Activated T-helper 1 cell treated with anti-CD3 and anti-CD28 coated beads, Interleukin-12 subunit alpha, Interleukin-12 subunit beta, Interleukin-2, Interleukin-4 antibody, amounts not matched to agents 30 ng/mL and 10 ng/mL and 1 ng/mL, durations not matched to agents 14 hours and 24 hours and 36 hours (primary cell): ENCODE measurements at regions not wholly inside any gene's neighbourhood (a gene's known extent, or its start where the extent isn't known, plus 50 kb on each side); places are given as distances from the start of the nearest gene placed in this dataset.

ENCODE experiments used
- DNase-seq: peaks from one replicate; pipeline ENCODE4 v3.0.0; 2021; ENCODE audit warnings: low spot score
- H3K27ac Mint-ChIP-seq: one replicate; pipeline ENCODE4 v1.8.0; 2021; ENCODE audit warnings: mild to moderate bottlenecking, mixed read lengths
- H3K27me3 Mint-ChIP-seq: one replicate; pipeline ENCODE4 v1.8.0; 2022; ENCODE audit warnings: mild to moderate bottlenecking, moderate library complexity, mixed read lengths; ENCODE audit not compliant: insufficient read depth
- H3K36me3 Mint-ChIP-seq: one replicate; pipeline ENCODE4 v1.8.0; 2021; ENCODE audit warnings: low read depth, mixed read lengths
- H3K4me1 Mint-ChIP-seq: one replicate; pipeline ENCODE4 v1.8.0; 2021; ENCODE audit warnings: low read depth, mixed read lengths
- H3K4me3 Mint-ChIP-seq: one replicate; pipeline ENCODE4 v1.8.0; 2021; ENCODE audit warnings: mild to moderate bottlenecking, moderate library complexity, mixed read lengths
- H3K9me3 Mint-ChIP-seq: one replicate; pipeline ENCODE4 v1.8.0; 2021; ENCODE audit warnings: mixed read lengths
- intact Hi-C: fragments of 100-400 bp; cut with micrococcal nuclease; formaldehyde crosslinking; loops from one replicate; pipeline ENCODE4 v1.15.1; 2024

- H3K9me3 Mint-ChIP-seq: no peaks in the 10 kb centered on the region
- DNase-seq: no peak
- H3K4me3 Mint-ChIP-seq: no peak overlapping the region
- no peak overlapping the region for H3K27ac Mint-ChIP-seq
- H3K27me3 Mint-ChIP-seq: no peaks in the 10 kb centered on the region
- no peaks in the 10 kb centered on the region for H3K36me3 Mint-ChIP-seq
- H3K4me1 Mint-ChIP-seq: no peaks in the 10 kb centered on the region
- intact Hi-C loops: no loop called here
Observed at GRCh38 chr6:54619102-54619501, 227.5 kb upstream of the FAM83B start.

- intact Hi-C loops: no loop called here
- no peak for DNase-seq
- no peak overlapping the region for H3K27ac Mint-ChIP-seq
Observed at GRCh38 chr6:54621285-54621684, 225.3 kb upstream of the FAM83B start.

GRCh38 chr6:54624216-54624615 lies 222.4 kb upstream of the FAM83B start:
- Mint-ChIP-seq H3K4me1 (no peaks in the 10 kb centered on the region), H3K36me3 (no peaks in the 10 kb centered on the region), H3K4me3 (no peak overlapping the region), H3K9me3 (no peaks in the 10 kb centered on the region), H3K27me3 (no peaks in the 10 kb centered on the region), H3K27ac (no peak overlapping the region)
- intact Hi-C loops: no loop called here
- no peak for DNase-seq

More at GRCh38 chr6:54621285-54621684, 225.3 kb upstream of the FAM83B start:
- Mint-ChIP-seq H3K27me3 (no peaks in the 10 kb centered on the region), H3K4me1 (no peaks in the 10 kb centered on the region), H3K9me3 (no peaks in the 10 kb centered on the region), H3K4me3 (no peak overlapping the region), H3K36me3 (no peaks in the 10 kb centered on the region)

- no peak for DNase-seq
- intact Hi-C loops: no loop called here
- Mint-ChIP-seq H3K4me1 (no peaks in the 10 kb centered on the region), H3K27ac (no peak overlapping the region), H3K27me3 (no peaks in the 10 kb centered on the region), H3K4me3 (no peak overlapping the region), H3K36me3 (no peaks in the 10 kb centered on the region), H3K9me3 (no peaks in the 10 kb centered on the region)
Observed at GRCh38 chr6:54624779-54625178, 221.8 kb upstream of the FAM83B start.

- no peak for DNase-seq
- no peaks in the 10 kb centered on the region for H3K36me3 Mint-ChIP-seq
- H3K4me3 Mint-ChIP-seq: no peak overlapping the region
- intact Hi-C loops: no loop called here
- no peaks in the 10 kb centered on the region for H3K9me3 Mint-ChIP-seq
- no peak overlapping the region for H3K27ac Mint-ChIP-seq
- no peaks in the 10 kb centered on the region for H3K4me1 Mint-ChIP-seq
- no peaks in the 10 kb centered on the region for H3K27me3 Mint-ChIP-seq
Observed at GRCh38 chr6:54629131-54629530, 217.4 kb upstream of the FAM83B start.

GRCh38 chr6:54632984-54633565 lies 213.5 kb upstream of the FAM83B start:
- DNase-seq: no peak
- Mint-ChIP-seq H3K9me3 (no peaks in the 10 kb centered on the region), H3K4me3 (no peak overlapping the region), H3K27me3 (no peaks in the 10 kb centered on the region), H3K27ac (no peak overlapping the region), H3K36me3 (no peaks in the 10 kb centered on the region), H3K4me1 (no peaks in the 10 kb centered on the region)
- intact Hi-C loops: no loop called here

- no peaks in the 10 kb centered on the region for H3K9me3 Mint-ChIP-seq
- intact Hi-C loops: no loop called here
- no peaks in the 10 kb centered on the region for H3K27me3 Mint-ChIP-seq
- no peak overlapping the region for H3K4me3 Mint-ChIP-seq
- no peaks in the 10 kb centered on the region for H3K4me1 Mint-ChIP-seq
- H3K27ac Mint-ChIP-seq: no peak overlapping the region
- H3K36me3 Mint-ChIP-seq: no peaks in the 10 kb centered on the region
- no peak for DNase-seq
Observed at GRCh38 chr6:54633601-54634000, 213.0 kb upstream of the FAM83B start.

- H3K4me1 Mint-ChIP-seq: no peaks in the 10 kb centered on the region
- no peaks in the 10 kb centered on the region for H3K27me3 Mint-ChIP-seq
- H3K4me3 Mint-ChIP-seq: no peak overlapping the region
- H3K9me3 Mint-ChIP-seq: no peaks in the 10 kb centered on the region
- no peaks in the 10 kb centered on the region for H3K36me3 Mint-ChIP-seq
- intact Hi-C loops: no loop called here
- no peak overlapping the region for H3K27ac Mint-ChIP-seq
- no peak for DNase-seq
Observed at GRCh38 chr6:54640911-54641310, 205.7 kb upstream of the FAM83B start.

GRCh38 chr6:54646069-54646950 lies 200.3 kb upstream of the FAM83B start:
- intact Hi-C loops: no loop called here
- no peak for DNase-seq
- Mint-ChIP-seq H3K36me3 (no peaks in the 10 kb centered on the region), H3K27me3 (no peaks in the 10 kb centered on the region), H3K9me3 (no peaks in the 10 kb centered on the region), H3K27ac (no peak overlapping the region), H3K4me1 (no peaks in the 10 kb centered on the region), H3K4me3 (no peak overlapping the region)

- H3K27me3 Mint-ChIP-seq: no peaks in the 10 kb centered on the region
- no peaks in the 10 kb centered on the region for H3K9me3 Mint-ChIP-seq
- no peak overlapping the region for H3K27ac Mint-ChIP-seq
- DNase-seq: no peak
- H3K4me1 Mint-ChIP-seq: no peaks in the 10 kb centered on the region
- intact Hi-C loops: no loop called here
- no peaks in the 10 kb centered on the region for H3K36me3 Mint-ChIP-seq
- H3K4me3 Mint-ChIP-seq: no peak overlapping the region
Observed at GRCh38 chr6:54646951-54647664, 199.5 kb upstream of the FAM83B start.

GRCh38 chr6:54654381-54654780 lies 192.2 kb upstream of the FAM83B start:
- H3K27me3 Mint-ChIP-seq: no peaks in the 10 kb centered on the region
- H3K4me1 Mint-ChIP-seq: no peaks in the 10 kb centered on the region
- no peak for DNase-seq
- H3K4me3 Mint-ChIP-seq: no peak overlapping the region
- no peaks in the 10 kb centered on the region for H3K36me3 Mint-ChIP-seq
- intact Hi-C loops: no loop called here
- no peak overlapping the region for H3K27ac Mint-ChIP-seq
- no peaks in the 10 kb centered on the region for H3K9me3 Mint-ChIP-seq

- Mint-ChIP-seq H3K27me3 (no peaks in the 10 kb centered on the region), H3K4me3 (no peak overlapping the region), H3K9me3 (no peaks in the 10 kb centered on the region), H3K36me3 (no peaks in the 10 kb centered on the region), H3K4me1 (no peaks in the 10 kb centered on the region), H3K27ac (no peak overlapping the region)
- intact Hi-C loops: no loop called here
- no peak for DNase-seq
Observed at GRCh38 chr6:54655162-54655561, 191.4 kb upstream of the FAM83B start.

GRCh38 chr6:54665278-54665677 lies 181.3 kb upstream of the FAM83B start:
- no peaks in the 10 kb centered on the region for H3K36me3 Mint-ChIP-seq
- H3K27me3 Mint-ChIP-seq: no peaks in the 10 kb centered on the region
- no peaks in the 10 kb centered on the region for H3K4me1 Mint-ChIP-seq
- DNase-seq: no peak
- intact Hi-C loops: no loop called here
- peaks cover 21% of the 10 kb centered on the region for H3K9me3 Mint-ChIP-seq
- H3K27ac Mint-ChIP-seq: no peak overlapping the region
- no peak overlapping the region for H3K4me3 Mint-ChIP-seq
